ENCODE measurements at regions not wholly inside any gene's neighbourhood (a gene's known extent, or its start where the extent isn't known, plus 50 kb on each side); places are given as distances from the start of the nearest gene placed in this dataset.
A peak's percentile ranks its signal among the peaks of the same experiment; 100 is the strongest.

DNA sequence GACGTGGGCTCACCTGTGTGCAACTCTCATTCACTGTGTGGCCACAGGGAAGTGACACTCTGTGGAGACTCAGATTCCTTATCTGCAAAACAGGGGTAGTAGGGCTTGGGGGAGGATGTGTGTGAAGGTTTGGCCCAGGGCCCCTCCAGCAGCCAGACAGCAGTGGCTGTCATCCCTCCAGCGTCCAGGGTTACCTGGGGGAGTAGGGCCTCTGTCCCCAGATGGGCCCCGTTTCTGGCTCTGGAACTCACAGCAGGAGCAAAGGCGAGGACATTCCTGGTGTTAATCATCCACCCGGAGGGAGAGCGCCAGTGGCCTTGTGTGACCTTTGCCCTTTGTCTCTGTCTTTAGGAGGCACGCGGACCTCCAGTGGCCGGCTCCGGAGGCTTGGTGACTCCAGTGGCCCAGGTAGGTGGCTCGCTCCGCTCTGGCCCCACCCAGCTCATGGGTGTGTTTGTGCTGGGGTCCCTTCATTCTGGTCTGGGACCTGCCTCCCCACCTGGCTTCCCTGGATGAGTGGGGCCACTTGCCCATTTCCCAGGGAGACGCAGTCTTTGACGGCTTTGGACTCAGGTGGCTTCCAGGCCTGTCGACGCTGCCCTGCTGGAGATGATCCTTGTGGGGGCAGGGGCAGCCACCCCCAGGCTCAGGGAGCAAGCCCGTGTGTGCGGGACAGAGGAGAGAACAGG lies 166.2 kb downstream of the SEC14L1 start:
- no peak for DNase-seq (ENCODE audit: low read depth)

DNA sequence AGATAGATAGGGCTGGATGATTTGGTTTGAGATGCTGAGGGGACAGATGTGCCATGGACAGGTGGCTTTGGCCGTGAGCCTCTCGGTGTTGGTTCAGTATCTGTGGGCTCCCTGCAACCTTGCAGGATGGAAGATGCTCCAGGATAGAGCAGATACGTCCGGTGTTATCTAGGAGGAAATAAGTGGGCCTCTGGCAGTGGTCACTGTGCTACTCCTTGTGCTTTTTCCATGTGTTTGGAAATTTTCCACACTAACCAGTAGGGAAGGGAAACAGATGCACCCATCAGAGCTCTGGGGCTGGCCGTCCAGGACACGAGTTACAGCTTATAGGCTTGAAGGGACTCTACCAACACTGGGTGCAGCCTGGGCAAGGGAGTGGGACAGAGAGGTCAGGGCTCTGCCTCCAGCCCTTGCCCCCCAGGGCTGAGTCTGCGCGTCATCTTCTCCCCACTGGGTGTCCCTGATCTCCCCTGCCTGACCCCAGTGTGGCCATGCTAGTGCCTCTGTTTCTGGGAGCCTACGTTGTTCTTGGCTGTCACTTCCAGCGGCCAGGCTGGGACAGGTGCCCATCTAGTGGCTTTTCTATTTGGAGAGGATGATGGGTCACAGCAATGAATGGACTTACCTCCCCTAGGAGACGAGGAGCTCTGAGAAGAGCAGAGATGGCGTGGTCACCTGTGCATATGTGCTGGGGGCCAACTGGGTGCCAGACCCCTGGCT lies 166.9 kb downstream of the SEC14L1 start:
- no peak for DNase-seq (ENCODE audit: low read depth)

DNA sequence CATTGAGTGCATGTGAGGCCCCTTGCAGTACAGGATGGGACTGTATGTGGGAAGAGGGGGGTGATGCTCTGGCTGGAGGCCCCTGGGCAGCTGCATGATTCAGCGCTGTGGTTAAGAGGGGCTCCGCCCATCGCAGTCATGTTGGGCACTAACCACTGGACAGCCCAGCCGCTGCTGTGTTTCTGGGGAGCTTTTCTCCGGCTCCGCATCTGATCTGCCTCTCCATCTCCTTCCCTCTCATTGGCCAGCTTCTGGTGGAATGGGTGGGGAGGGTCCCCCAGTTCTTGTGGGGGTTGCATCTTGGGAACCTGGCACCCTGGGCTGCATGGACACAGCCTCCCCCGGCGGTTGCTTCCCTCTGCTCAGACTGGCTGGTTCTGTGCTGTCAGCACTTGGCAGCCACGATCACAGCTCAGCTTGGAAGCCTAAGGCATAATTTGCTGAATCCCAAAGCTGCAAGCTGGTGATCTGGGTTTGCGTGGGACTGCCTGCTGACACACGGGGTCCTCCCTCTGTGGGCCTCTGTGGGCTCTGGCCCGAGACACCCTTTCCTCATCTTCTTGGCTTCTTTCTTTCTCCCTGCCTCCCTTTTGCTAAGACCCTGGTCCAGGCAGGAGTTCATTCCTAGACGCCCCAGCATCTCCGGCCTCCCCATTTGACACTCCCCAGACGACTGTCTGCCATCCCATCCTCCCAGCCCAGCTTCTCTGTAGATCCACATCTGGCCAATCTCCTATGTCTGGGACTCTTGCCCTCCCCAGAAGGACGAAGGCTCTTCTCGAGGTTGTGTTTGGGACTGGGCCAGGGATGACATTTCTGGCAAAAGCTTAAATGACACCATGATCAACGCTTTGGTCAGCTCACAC lies 168.3 kb downstream of the SEC14L1 start:
- DNase-seq (ENCODE audit: low read depth): peak; percentile 89

DNA sequence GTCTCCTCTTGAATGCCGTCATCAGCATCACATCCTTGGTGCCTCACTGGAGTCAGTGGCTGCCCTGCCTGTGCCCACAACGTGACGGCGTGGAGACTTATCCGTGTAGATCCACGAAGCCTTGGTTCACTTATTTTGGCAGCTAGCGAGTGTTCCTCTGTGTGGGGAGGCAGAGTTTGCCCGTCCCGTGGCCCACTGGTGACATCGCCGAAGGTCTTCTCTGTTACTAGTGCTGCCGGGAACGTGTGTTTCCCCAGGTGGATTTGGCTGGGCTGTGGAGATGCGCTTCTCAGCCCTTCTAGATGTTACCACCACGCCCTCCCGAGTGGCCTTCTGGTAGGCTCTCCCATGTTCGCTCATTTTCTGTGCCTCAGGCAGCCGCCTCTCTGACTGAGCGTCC lies 169.6 kb downstream of the SEC14L1 start:
- DNase-seq (ENCODE audit: low read depth): no peak

DNA sequence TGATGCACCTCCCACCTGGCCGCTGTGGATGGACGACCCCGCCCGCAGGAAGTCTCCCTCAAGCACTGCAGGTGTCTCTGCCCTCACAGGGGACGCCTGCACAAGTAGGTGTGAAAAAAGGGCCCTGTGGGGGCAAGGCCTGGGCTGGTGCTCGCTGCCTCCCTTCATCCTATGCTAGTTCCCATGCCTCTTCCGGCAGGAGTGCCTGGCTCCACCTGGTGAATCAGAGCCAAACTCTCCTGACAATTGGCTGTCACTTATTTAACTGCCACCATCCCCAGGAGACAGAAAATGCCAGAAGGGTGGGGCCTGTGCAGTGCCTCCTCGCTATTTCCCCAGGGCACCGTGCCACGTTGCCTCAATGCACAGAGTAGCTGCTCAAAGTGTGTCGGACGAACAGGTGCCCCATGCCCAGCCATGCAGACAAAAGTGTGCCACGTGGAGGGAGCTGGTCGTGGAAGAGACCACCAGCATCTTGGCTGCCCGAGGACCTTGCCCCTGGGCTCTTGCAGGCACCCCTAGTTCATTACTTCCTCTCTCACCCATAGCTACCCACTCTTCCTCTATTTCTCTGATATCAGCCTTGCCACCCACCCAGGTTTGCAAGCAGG lies 170.7 kb downstream of the SEC14L1 start:
- no peak for DNase-seq (ENCODE audit: low read depth)

DNA sequence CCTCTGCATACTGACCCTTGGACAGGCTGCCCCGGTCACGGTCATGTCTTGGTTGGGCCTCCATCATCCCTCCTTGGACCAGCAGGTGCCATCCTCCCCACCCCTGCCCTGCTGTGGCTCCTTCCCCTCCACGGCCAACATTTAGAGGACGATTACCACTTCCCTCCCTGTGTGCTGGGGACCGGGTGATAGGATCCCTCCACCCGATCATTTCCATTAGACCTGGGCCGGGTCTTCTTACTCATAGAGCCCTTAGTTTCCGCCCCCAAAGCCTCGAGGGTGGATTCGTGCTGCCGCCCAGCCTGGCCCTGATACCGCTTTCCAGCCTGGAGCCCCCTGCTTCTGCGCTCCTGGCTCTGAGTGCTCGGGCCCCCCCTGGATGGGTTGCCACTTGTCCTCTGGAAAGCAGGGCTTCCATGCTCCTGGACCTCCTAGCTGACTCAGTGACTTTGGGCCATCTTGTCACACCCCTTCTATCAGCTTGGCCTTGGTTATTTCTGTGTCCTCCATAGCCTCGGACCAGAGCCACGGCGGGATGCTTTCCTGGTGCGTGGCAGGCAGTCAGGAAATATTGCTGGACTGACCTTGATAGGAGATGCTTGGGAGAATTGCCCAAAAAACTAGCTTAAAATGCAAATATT lies 171.4 kb downstream of the SEC14L1 start:
- DNase-seq (ENCODE audit: low read depth): no peak

DNA sequence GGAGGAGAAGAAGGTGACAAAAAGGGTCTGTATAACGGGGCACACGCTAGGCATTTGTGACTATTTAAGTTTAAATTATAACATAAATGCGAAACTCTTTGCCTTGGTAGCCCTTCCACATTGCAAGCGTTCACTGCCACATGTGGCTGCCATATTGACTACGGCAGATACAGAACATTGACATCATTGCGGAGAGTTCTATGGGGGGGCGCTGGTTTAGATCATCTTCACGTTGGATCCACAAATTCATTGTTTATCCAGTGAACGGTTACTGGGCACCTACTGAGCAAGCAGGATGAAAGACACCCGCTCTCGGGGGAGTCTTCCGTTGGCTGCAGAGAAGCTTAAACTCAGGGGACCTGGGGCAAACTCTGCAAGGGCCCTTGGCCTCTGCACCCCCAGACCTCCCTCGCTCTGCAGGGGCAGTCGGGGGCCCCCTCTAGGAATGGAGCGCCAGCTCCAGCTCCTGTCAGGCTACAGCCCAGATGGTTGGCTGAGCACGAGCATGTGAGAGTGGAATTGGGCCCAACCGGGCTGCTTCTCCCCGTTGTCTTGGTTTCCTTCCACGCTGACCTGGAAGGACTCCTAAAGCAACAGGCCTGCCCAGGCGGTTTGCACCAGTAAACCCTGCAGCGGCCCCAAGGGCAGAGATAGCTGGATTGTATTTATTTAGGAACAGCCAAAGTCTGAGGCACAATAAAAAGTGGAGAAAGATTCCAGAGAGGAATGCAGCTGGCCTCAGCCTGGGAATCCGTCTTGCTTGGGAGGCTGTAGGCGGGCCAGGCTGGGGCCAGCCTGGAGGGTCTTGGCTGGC lies 172.2 kb downstream of the SEC14L1 start:
- DNase-seq (ENCODE audit: low read depth): peak; percentile 42

DNA sequence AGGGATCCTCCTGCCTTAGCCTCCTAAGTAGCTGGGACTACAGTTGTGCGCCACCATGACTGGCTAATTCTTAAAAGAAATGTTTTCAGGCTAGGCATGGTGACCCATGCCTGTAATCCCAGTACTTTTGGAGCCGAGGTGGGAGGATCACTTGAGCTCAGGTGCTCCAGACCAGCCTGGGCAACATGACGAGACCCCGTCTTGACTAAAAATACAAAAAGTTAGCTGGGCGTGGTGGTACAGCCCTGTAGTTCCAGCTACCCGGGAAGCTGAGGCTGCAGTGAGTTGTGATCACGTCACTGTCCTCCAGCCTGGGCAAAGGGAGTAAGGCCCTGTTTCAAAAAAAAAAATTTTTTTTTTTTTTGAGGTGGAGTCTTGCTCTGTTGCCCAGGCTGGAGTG lies 173.1 kb downstream of the SEC14L1 start:
- DNase-seq (ENCODE audit: low read depth): no peak

DNA sequence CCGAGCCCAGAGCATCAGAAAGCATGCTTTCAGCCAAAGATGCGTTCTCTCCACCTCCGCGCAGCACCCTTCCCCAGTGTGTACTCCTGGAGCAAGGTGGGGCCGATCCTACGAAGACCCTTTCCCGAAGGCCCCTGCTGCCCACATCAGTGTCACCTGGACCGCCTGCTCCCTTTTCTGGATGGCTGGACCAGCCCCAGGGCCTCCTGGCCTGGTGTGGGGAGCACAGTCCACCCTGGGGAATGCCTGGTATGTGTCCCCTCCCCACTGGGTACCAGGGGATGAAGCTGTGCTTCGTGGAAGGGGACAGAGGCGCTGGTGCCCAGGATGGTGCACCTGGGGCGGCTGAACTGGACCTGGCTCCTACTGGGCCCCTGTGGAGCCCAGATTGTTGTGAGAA lies 173.8 kb downstream of the SEC14L1 start:
- peak; percentile 2 for DNase-seq (ENCODE audit: low read depth)

DNA sequence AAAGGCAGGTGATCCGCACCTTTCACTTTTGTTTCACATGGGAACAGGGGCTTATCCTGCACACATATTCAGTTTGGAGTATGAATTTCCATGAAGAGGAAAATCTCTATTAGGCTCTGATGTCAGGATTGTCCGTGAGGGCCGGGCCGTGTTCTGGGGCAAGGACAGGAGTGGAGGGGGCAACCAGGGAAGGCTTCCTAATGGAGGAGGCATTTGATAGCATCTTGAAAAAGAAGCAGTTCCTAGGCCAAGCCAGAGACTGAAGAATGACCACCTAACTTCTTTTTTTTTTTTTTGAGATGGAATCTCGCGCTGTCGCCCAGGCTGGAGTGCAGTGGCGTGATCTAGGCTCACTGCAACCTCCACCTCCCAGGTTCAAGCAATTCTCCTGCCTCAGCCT lies 174.2 kb downstream of the SEC14L1 start:
- DNase-seq (ENCODE audit: low read depth): no peak

DNA sequence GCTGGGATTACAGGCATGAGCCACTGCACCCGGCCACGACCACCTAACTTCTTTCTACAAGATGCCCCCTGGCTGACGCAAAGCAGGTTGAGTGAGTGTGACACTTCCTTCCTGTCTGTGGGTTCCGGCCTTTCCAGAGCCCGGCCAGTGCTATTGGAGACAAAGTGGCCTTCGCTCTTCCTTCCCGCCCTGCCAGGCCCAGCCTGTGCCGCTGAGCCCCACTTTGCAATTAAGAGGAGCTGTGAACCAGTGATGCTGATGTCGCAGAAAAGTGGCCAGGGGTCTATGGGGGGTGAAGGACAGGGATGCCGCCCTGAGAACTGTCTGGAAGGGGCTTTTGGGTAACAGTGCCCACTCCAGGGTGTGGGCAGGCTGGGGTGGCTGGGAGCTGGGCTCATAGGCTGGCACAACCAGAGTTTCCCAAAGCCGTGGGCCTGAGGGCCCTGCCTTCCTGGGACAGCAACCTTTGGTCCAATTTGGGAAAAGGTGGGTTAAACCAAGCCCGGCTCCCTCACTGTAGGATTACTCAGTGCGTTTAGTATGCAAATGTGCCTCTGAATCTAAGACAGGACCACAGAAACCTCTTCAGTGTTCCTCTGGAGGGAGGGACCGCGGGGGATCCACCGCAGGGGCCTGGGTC lies 174.9 kb downstream of the SEC14L1 start:
- peak; percentile 69 for DNase-seq (ENCODE audit: low read depth)

DNA sequence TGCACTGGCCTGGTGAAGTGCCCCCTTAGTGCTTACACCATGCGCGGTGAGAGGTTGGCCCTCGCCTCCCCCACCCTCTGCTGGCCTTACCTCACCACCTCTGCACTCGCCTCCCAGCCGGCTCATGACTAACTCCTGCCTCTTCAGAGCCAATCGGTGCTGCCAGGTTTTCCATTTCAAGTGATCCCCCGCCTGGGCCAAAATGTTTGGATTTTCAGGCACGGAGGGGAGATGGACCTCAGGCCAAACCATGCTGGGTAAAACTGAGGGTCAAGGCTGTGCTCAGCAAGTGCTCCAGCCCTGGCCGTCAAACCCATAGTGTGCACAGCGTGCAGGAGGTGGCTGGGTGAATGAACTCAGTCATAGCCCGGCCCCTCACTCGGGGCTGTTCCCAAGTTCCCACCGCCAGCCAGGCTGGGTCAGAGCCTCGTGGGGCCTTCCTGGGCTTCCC lies 175.4 kb downstream of the SEC14L1 start:
- DNase-seq (ENCODE audit: low read depth): peak; percentile 92

DNA sequence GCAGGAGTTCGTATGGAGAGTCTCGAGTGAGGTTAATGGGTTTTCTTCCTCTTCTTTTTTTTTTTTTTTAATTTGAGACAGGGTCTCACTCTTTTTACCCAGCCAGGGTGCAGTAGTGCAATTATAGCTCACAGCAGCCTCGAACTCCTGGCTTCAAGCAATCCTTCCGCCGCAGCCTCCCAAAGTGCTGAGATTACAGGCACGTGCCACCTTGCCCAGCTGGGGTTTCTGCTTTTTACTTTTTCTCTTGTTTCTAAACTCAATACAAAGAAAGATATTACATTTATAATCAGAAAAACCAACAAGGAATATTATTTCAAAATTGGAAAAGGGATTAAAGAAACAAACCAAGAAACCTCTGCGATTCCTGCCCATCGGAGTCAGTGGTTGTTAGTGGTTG lies 175.9 kb downstream of the SEC14L1 start:
- DNase-seq (ENCODE audit: low read depth): no peak

DNA sequence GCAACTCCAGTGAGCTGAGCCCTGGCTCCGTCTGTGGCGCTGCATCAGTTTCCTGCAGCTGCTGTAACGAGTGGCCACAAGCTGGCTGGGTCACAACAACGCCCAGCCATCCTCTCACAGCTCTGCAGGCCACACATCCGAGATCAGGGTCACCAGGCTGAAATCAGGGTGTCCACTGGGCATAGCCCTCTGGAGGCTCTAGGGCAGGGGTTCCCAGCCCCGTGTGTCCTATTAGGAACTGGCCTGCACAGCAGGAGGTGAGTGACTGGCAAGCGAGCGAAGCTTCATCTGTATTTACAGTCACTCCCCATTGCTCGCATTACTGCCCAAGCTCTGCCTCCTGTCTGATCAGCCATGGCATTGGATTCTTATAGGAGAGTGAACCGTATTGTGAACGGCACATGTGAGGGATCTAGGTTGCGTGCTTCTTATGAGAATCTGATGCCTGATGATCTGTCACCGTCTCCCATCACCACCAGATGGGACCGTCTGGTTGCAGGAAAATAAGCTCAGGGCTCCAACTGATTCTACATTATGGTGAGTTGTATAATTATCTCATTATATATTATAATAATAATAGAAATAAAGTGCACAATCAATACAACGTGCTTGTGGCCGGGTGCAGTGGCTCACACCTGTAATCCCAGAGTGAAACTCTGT lies 176.5 kb downstream of the SEC14L1 start:
- no peak for DNase-seq (ENCODE audit: low read depth)

DNA sequence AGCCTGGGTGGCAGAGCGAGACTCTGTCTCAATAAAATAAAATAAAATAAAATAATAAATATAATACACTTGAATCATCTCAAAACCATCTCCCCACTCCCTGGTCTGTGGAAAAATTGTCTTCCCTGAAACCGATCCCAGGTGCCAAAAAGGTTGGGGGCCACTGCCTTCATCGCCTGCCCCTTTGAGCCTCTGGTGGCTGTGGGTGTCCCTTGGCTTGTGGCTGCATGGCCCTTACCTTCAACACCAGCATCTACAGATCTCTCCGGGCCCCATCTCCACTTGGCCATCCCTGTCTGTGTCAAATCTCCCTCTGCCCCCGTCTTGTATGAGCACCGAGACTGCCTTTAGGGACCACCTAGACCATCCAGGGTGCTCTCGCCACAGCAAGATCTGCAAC lies 177.3 kb downstream of the SEC14L1 start:
- no peak for DNase-seq (ENCODE audit: low read depth)

DNA sequence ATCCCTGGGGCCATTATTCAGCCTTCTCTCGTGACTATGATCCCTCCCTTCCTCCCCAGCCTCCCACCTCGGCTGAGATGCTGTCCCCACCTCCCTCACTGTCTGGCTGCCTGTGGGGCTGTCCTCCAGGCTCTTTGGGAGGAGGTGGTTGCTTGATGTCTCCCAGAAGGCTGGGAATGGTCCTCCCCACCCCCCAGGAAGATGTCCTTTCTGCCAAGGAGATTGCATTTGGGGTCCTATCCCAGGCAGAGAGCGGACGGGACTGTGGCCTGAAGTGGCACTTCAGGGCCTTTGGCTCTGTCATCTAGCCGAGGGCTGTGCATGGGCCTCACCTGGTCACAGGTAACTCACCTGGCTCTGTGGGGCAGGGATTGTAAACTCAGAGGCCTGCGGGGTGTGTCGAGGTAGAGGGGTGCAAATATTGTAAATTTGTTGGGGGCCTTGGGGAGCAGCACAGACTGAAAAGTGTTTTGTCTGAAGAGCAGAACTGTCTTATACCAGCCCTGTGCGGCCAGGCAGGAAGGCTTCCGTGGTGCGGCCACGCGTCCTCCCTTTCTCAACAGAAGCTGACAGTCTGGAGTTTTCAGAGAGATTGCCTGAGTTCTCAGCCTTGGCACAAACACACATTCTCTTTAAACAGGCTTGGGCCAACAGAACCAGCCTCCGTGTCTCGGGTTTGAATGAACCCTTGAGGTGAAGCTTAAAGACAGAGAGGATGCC lies 177.9 kb downstream of the SEC14L1 start:
- DNase-seq (ENCODE audit: low read depth): peak; percentile 44

DNA sequence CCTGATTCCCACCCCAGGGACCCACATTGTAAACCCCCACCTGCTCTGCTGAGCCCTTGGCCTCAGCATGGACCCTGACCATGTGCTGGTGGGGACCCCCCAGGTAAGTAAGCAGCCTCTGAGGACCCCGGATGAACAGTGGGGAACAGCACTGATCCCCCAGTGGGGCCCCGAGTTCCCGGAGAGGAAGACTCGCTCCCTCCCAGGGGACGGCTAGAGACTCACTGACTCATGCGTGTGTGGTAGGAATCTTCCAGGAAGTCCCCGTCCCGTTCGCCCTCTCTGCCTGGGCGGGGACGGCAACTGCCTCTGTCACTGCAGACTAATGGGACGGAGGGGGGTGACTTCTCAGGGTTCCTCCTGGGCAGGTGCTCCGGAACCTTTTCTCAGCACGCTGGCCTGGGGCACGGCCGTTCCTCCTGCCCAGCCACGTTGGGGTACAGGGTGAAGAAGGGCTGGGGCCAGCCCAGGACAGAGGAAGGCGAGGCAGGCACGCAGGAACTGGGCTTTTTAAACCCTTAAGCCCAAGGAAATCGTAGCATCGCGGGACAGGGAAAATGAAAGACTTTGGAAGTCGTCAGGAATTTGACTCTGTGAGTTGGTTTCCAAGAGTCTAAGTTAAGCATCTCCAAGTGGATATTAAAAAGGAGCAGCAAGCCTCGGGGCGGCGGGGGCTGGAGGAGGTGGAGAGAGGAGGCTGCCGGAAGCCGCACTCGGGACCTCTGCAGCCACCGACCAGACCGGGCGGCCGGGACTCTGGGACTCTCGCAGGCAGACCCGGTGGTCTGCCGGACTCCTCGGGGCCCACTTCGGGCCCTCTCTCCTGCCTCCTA lies 178.7 kb downstream of the SEC14L1 start:
- DNase-seq (ENCODE audit: low read depth): peak; percentile 95

DNA sequence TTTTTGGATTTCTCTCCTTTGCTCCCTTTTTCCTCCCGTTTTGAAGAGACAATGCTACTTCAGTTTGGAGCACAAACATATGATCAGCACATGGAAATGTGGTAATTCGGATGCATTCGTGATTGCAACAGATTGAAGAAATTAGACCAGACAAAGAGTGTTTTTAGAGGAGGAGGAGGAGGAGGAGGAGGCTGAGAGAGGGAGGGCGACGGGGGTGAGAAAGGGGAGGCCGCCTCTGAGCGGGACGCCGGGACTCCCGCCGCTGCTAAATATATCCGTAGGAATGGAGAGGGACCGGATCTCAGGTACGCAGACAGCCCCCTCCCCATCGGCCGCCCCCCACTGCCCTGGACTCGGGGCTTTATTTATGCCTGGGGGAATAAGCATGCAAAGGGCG lies 179.3 kb downstream of the SEC14L1 start:
- peak; percentile 46 for DNase-seq (ENCODE audit: low read depth)

Measured in Daoy (cell line).